ENCODE measurements at regions not wholly inside any gene's neighbourhood (a gene's known extent, or its start where the extent isn't known, plus 50 kb on each side); places are given as distances from the start of the nearest gene placed in this dataset.

GRCh38 chr9:13690595-13690994 lies 411.1 kb upstream of the MPDZ start:
- TF ChIP-seq CTCF (IDR thresholded peaks at IDR 0.05; ENCODE audit: low read length) (no peak), EZH2 (IDR thresholded peaks at IDR 0.05; ENCODE audit: borderline replicate concordance, low read length) (no peak)
